OCI-LY1 (cell line): ENCODE measurements at regions not wholly inside any gene's neighbourhood (a gene's known extent, or its start where the extent isn't known, plus 50 kb on each side); places are given as distances from the start of the nearest gene placed in this dataset.

ENCODE experiments used
- H2AFZ ChIP-seq: fragments of 200-600 bp; sonication (generic), shearing (Covaris generic); 2 replicates; pipeline ENCODE4 v1.6.0; 2014; ENCODE audit warnings: antibody characterized with exemption, mild to moderate bottlenecking, low read length
- H3F3A ChIP-seq: fragments of 200-600 bp; sonication (generic), shearing (Covaris generic); 2 replicates; pipeline ENCODE4 v1.6.0; 2014; ENCODE audit warnings: mild to moderate bottlenecking, antibody characterized with exemption, low read length, moderate library complexity; ENCODE audit not compliant: insufficient read depth
- H3K27ac ChIP-seq: fragments of 200-600 bp; sonication (generic); 2 replicates; pipeline ENCODE4 v1.5.1; 2014; ENCODE audit warnings: low read length, mixed run types, mild to moderate bottlenecking, low read depth; ENCODE audit not compliant: poor library complexity, severe bottlenecking
- H3K27me3 ChIP-seq: fragments of 200-600 bp; sonication (generic); 2 replicates; pipeline ENCODE4 v1.6.0; 2014; ENCODE audit warnings: antibody characterized with exemption, mild to moderate bottlenecking, low read length, moderate library complexity; ENCODE audit not compliant: insufficient read depth
- H3K36me3 ChIP-seq: fragments of 200-600 bp; sonication (generic); 2 replicates; pipeline ENCODE4 v1.6.1; 2014; ENCODE audit warnings: mild to moderate bottlenecking, antibody characterized with exemption, low read length, moderate library complexity, mixed read lengths; ENCODE audit not compliant: insufficient read depth
- H3K4me1 ChIP-seq: fragments of 200-600 bp; sonication (generic); 2 replicates; pipeline ENCODE4 v1.5.1; 2014; ENCODE audit warnings: mild to moderate bottlenecking, low read length, moderate library complexity; ENCODE audit not compliant: insufficient read depth, severe bottlenecking
- H3K4me2 ChIP-seq: fragments of 200-600 bp; sonication (generic), shearing (Covaris generic); 2 replicates; pipeline ENCODE4 v1.6.1; 2014; ENCODE audit warnings: low read length
- H3K4me3 ChIP-seq: fragments of 200-600 bp; sonication (generic); 2 replicates; pipeline ENCODE4 v1.5.1; 2014; ENCODE audit warnings: low read length, low read depth, mild to moderate bottlenecking, mixed read lengths; ENCODE audit not compliant: poor library complexity, severe bottlenecking
- H3K79me2 ChIP-seq: fragments of 200-600 bp; shearing (Covaris generic); 2 replicates; pipeline ENCODE4 v1.6.1; 2016; ENCODE audit warnings: mixed run types, low read length, mixed read lengths; ENCODE audit not compliant: insufficient read depth
- H3K9ac ChIP-seq: fragments of 200-600 bp; sonication (generic), shearing (Covaris generic); 2 replicates; pipeline ENCODE4 v1.6.1; 2014; ENCODE audit warnings: mild to moderate bottlenecking, low read length, mixed read lengths
- H3K9me2 ChIP-seq: fragments of 200-600 bp; sonication (generic), shearing (Covaris generic); 2 replicates; pipeline ENCODE4 v1.6.1; 2014; ENCODE audit warnings: low read depth, mild to moderate bottlenecking, low read length, mixed read lengths
- H3K9me3 ChIP-seq: fragments of 200-600 bp; shearing (Covaris generic); 2 replicates; pipeline ENCODE4 v1.6.1; 2014; ENCODE audit warnings: low read length, mixed read lengths
- H4K20me1 ChIP-seq: fragments of 200-600 bp; sonication (generic), shearing (Covaris generic); 2 replicates; pipeline ENCODE4 v1.6.0; 2016; ENCODE audit warnings: mild to moderate bottlenecking, low read length; ENCODE audit not compliant: insufficient read depth
- EZH2 ChIP-seq: fragments of 200-600 bp; sonication (generic), shearing (Covaris generic); IDR thresholded peaks from 2 replicates; pipeline ENCODE4 v1.8.0; 2017; ENCODE audit warnings: borderline replicate concordance, mixed run types, mild to moderate bottlenecking, antibody characterized with exemption, low read length, moderate library complexity, mixed read lengths
- TF ChIP-seq, protein P1 (sequence below): fragments of 200-600 bp; sonication (generic), shearing (Covaris generic); IDR thresholded peaks from 2 replicates; pipeline ENCODE4 v1.5.1; 2017; ENCODE audit warnings: mild to moderate bottlenecking, antibody characterized with exemption, low read length, moderate library complexity, mixed read lengths

DNA sequence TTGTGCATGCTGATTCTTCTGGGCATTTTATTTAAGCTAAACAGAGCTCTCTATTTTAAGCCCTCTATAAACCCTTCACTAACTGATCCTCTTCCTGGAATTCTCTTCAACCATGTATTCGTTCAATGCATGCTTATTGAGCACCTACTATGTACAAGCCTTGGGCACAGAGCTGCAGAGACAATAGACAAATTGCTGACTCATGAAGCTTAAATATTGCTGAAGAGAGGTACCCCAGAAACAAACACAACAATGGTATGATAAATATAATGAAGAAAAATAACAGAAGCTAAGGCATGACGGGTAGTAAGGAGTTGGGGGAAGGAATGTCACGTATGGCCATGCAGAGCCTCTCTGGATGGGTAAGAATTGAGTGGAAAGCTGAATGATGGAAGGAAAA, 222.2 kb downstream of the PPARGC1A start:
- H3K9me3 ChIP-seq = no peaks in the 10 kb centered on the region
- TF ChIP-seq, protein P1, sequence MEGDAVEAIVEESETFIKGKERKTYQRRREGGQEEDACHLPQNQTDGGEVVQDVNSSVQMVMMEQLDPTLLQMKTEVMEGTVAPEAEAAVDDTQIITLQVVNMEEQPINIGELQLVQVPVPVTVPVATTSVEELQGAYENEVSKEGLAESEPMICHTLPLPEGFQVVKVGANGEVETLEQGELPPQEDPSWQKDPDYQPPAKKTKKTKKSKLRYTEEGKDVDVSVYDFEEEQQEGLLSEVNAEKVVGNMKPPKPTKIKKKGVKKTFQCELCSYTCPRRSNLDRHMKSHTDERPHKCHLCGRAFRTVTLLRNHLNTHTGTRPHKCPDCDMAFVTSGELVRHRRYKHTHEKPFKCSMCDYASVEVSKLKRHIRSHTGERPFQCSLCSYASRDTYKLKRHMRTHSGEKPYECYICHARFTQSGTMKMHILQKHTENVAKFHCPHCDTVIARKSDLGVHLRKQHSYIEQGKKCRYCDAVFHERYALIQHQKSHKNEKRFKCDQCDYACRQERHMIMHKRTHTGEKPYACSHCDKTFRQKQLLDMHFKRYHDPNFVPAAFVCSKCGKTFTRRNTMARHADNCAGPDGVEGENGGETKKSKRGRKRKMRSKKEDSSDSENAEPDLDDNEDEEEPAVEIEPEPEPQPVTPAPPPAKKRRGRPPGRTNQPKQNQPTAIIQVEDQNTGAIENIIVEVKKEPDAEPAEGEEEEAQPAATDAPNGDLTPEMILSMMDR = no peak
- no peak for TF ChIP-seq EZH2
- H3K27me3 ChIP-seq = no peaks in the 10 kb centered on the region
- H3K79me2 ChIP-seq = no peaks in the 10 kb centered on the region
- H3K36me3 ChIP-seq = no peaks in the 10 kb centered on the region
- H3K9me2 ChIP-seq = no peaks in the 10 kb centered on the region
- no peak overlapping the region for H3K4me3 ChIP-seq
- H3K4me1 ChIP-seq = no peaks in the 10 kb centered on the region
- H3K4me2 ChIP-seq = no peak overlapping the region
- no peaks in the 10 kb centered on the region for H4K20me1 ChIP-seq
- H3K9ac ChIP-seq = no peak overlapping the region
- H3F3A ChIP-seq = no peaks in the 10 kb centered on the region
- no peak overlapping the region for H2AFZ ChIP-seq
- no peak overlapping the region for H3K27ac ChIP-seq

DNA sequence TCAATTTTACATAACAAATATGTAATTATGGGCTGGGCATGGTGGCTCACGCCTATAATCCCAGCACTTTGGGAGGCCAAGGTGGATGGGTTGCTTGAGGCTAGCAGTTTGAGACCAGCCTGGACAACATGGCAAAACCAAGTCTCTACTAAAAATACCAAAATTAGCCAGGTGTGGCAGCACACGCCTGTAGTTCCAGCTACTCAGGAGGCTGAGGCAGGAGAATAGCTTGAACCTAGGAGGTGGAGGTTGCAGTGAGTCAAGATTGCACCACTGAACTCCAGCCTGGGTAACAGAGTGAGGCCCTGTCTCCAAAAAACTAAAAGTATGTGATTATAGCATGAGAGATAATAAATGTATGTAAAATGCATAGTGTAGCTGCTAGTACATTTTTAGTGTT, 229.0 kb downstream of the PPARGC1A start:
- H4K20me1 ChIP-seq = no peaks in the 10 kb centered on the region
- H3K36me3 ChIP-seq = no peaks in the 10 kb centered on the region
- no peaks in the 10 kb centered on the region for H3K9me3 ChIP-seq
- TF ChIP-seq EZH2 = no peak
- TF ChIP-seq, protein P1 = no peak
- H3K4me2 ChIP-seq = no peak overlapping the region
- no peak overlapping the region for H3K27ac ChIP-seq
- no peaks in the 10 kb centered on the region for H3K79me2 ChIP-seq
- H3F3A ChIP-seq = no peaks in the 10 kb centered on the region
- H3K9ac ChIP-seq = no peak overlapping the region
- H3K27me3 ChIP-seq = no peaks in the 10 kb centered on the region
- H3K4me3 ChIP-seq = no peak overlapping the region
- H3K4me1 ChIP-seq = no peaks in the 10 kb centered on the region
- no peak overlapping the region for H2AFZ ChIP-seq
- H3K9me2 ChIP-seq = no peaks in the 10 kb centered on the region

DNA sequence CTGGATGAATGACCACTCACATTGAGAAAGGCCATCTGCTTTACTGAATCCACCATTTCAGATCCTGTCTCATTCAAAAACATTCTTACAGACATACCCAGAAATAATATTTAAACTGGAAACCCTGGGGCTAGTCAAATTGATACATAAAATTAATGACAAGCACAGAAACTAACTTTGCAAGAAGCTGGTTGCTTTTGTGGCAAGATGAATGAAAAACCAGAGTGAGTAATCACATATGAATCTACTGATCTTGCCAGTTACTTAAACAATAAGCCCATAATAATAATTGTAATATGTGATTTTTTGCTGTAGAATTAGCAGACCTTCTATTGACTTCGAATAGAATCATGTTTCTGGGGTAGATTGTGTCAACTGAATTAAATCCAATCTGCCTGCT, 235.1 kb downstream of the PPARGC1A start:
- H3K9ac ChIP-seq = no peak overlapping the region
- H3K4me3 ChIP-seq = no peak overlapping the region
- H3K27me3 ChIP-seq = no peaks in the 10 kb centered on the region
- TF ChIP-seq, protein P1 = no peak
- no peak for TF ChIP-seq EZH2
- H3F3A ChIP-seq = no peaks in the 10 kb centered on the region
- no peak overlapping the region for H3K27ac ChIP-seq
- no peaks in the 10 kb centered on the region for H3K9me2 ChIP-seq
- H3K4me1 ChIP-seq = no peaks in the 10 kb centered on the region
- H3K4me2 ChIP-seq = no peak overlapping the region
- H4K20me1 ChIP-seq = no peaks in the 10 kb centered on the region
- H3K36me3 ChIP-seq = no peaks in the 10 kb centered on the region
- H3K9me3 ChIP-seq = no peaks in the 10 kb centered on the region
- no peak overlapping the region for H2AFZ ChIP-seq
- no peaks in the 10 kb centered on the region for H3K79me2 ChIP-seq
